ENCODE measurements at regions not wholly inside any gene's neighbourhood (a gene's known extent, or its start where the extent isn't known, plus 50 kb on each side); places are given as distances from the start of the nearest gene placed in this dataset.
"Not testable (repeated sequence)": the region's sequence is repeated elsewhere in the genome, so short reads cannot be mapped to it uniquely, and the experiment has no call there.

- not testable (repeated sequence) for TF ChIP-seq POLR2A, CTCF (IDR thresholded peaks at IDR 0.05)
These were observed 109.1 kb downstream of the FAM72C start for GRCh38 chr1:143862722-143863121.

Measured in Peyer's patch (tissue), 4 donors.